ENCODE measurements at regions not wholly inside any gene's neighbourhood (a gene's known extent, or its start where the extent isn't known, plus 50 kb on each side); places are given as distances from the start of the nearest gene placed in this dataset.
A peak's percentile ranks its signal among the peaks of the same experiment; 100 is the strongest.

DNA sequence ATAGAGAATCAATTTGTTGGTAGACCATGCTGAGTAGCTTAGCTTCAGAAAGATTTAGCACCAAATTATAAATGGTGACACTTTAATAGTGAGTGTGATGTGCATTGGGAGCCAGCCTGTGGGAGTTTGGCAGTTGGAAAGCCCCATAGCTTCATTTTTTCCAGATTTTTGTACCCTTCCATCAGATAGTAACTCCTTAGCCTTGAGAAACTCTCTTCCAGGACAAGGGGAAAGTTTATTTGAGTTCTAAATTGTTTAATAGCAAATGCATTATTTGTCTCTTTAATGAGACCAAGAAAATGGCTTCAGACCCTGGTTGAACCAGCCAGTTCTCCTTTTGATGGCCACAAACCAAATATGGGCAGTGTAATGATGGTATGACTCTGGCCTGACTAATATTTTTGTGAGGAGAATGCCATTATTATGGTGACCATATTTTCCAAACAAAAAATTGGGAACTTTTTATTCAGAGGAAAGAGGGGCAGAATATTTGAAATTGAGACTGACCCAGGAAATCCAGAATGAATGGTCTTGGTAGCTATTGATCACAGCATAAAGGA lies 49.8 kb downstream of the PLCE1 start:
- no peak for DNase-seq (ENCODE audit: low spot score in 2 of 2)
- Histone ChIP-seq H3K27me3 (no peaks in the 10 kb centered on the region), H3K4me1 (peaks cover 0 to 44% (median 0%) of the 10 kb centered on the region in 4 donors), H3K9me3 (no peaks in the 10 kb centered on the region), H3K4me3 (no peak overlapping the region), H3K36me3 (no peaks in the 10 kb centered on the region), H3K27ac (peak overlapping the region in 1 of 4 donors; percentile 53)
- TF ChIP-seq POLR2A (IDR thresholded peaks at IDR 0.05) (no peak), CTCF (IDR thresholded peaks at IDR 0.05) (no peak), EP300 (IDR thresholded peaks at IDR 0.05) (no peak)

DNA sequence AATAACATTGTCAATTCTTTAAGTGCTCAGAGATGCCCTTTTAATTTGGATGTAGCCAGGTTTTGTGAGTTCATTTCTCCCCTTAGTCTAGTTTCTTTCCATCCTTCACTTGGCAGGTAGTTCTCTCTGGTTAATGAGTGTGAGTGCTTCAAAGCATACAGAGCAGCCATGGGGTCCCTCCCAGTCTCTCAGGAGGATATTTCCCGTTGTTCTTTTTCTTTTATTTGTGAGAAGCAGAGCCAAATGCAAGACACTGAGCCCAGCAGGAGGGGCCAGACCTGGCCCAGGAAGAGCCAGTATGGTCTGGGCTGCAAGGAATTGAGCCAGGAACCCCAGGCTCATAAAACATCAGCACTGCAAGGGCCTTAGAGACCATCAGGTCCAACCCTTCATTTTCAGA lies 52.4 kb downstream of the PLCE1 start:
- no peaks in the 10 kb centered on the region for H3K27me3 ChIP-seq
- DNase-seq (ENCODE audit: low spot score in 2 of 2) = no peak
- H3K9me3 ChIP-seq = no peaks in the 10 kb centered on the region
- WGBS, 2 donors = 0 to 5% methylated on average over 1 of the region's 1 CpG
- no peak overlapping the region for H3K4me3 ChIP-seq
- no peak for TF ChIP-seq EP300 (IDR thresholded peaks at IDR 0.05)
- no peak for TF ChIP-seq CTCF (IDR thresholded peaks at IDR 0.05)
- no peak for TF ChIP-seq POLR2A (IDR thresholded peaks at IDR 0.05)
- peak overlapping the region in 1 of 4 donors; percentile 50 for H3K27ac ChIP-seq
- H3K36me3 ChIP-seq = no peaks in the 10 kb centered on the region
- peaks cover 0 to 38% (median 0%) of the 10 kb centered on the region in 4 donors for H3K4me1 ChIP-seq

DNA sequence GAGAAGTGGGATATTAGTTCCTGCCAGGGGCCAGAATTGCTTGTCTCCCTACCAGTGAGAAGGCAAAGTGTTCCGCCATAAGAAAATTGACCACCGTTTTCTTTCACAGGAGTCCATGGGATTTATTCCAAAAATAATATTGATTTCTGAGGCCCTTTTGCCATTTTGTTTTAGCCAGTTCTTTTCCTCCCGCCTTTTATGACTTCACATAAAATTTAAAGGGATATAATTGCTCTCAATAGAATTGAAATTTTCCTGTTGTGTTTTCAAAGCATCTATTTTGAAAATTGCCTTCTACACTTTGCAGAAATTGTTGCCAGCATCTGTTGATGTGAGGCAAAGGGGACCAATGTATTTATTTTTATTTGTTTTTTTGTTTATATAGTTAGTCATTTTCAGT lies 53.6 kb downstream of the PLCE1 start:
- no peak for DNase-seq (ENCODE audit: low spot score in 2 of 2)
- 37 to 56% methylated on average over 3 of the region's 3 CpGs for WGBS, 2 donors
- no peak overlapping the region for H3K27ac ChIP-seq
- H3K4me3 ChIP-seq = no peak overlapping the region
- TF ChIP-seq POLR2A (IDR thresholded peaks at IDR 0.05) (no peak), EP300 (IDR thresholded peaks at IDR 0.05) (no peak), CTCF (IDR thresholded peaks at IDR 0.05) (no peak)
- H3K27me3 ChIP-seq = no peaks in the 10 kb centered on the region
- no peaks in the 10 kb centered on the region for H3K9me3 ChIP-seq
- H3K4me1 ChIP-seq = peaks cover 0 to 34% (median 0%) of the 10 kb centered on the region in 4 donors
- H3K36me3 ChIP-seq = no peaks in the 10 kb centered on the region

DNA sequence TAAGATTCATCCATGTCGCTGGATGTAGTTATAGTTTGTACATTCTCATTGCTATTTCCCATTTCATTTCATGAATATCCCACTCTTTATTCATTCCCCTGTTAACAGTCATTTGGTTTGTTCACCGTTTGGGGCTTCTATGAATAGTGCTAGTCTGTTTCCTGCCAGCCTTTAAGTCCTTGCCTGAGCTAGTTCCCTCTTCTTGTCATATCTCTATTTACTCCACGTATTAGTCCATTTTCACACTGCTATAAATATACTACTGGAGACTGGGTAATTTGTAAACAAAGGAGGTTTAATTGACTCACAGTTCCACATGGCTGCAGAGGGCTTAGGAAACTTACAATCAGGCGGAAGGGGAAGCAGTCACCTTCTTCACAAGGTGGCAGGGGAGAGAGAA lies 56.2 kb downstream of the PLCE1 start:
- Histone ChIP-seq H3K4me1 (peaks cover 0 to 44% (median 0%) of the 10 kb centered on the region in 4 donors), H3K4me3 (no peak overlapping the region), H3K9me3 (no peaks in the 10 kb centered on the region), H3K36me3 (no peaks in the 10 kb centered on the region), H3K27ac (no peak overlapping the region), H3K27me3 (no peaks in the 10 kb centered on the region)
- TF ChIP-seq CTCF (IDR thresholded peaks at IDR 0.05) (no peak), EP300 (IDR thresholded peaks at IDR 0.05) (no peak), POLR2A (IDR thresholded peaks at IDR 0.05) (no peak)
- DNase-seq (ENCODE audit: low spot score in 2 of 2) = no peak
- 58% methylated on average over 4 of the region's 4 CpGs for WGBS, 2 donors

DNA sequence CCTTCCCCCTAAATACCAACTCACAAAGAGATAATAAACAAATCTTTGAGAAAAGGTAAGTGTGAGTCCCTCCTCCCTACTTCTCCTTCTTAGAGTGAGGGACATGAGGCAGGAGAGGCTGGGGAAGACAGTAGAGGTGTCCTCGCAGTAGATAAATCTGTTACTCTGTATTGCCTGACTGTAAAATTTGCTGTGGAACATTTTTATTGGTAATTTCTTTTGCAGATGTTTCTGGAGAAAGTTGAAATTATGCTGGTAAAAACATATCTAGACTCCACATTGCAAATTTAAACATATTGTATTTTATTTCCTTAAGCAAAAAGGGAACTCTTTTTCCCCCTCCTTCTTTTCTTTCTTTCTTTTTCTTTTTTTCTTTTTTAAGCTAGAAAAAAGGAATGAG lies 58.5 kb downstream of the PLCE1 start:
- Histone ChIP-seq H3K27ac (no peak overlapping the region), H3K27me3 (no peaks in the 10 kb centered on the region), H3K36me3 (no peaks in the 10 kb centered on the region), H3K4me3 (no peak overlapping the region), H3K9me3 (no peaks in the 10 kb centered on the region), H3K4me1 (peaks cover 0 to 32% (median 0%) of the 10 kb centered on the region in 4 donors)
- WGBS, 2 donors = 85 to 87% methylated on average over 1 of the region's 1 CpG
- TF ChIP-seq EP300 (IDR thresholded peaks at IDR 0.05) (no peak), CTCF (IDR thresholded peaks at IDR 0.05) (no peak), POLR2A (IDR thresholded peaks at IDR 0.05) (no peak)
- DNase-seq (ENCODE audit: low spot score in 2 of 2) = no peak
